NCI-H345 treated with DMSO at 0.1 percent for 48 hours (cell line): ENCODE measurements at regions not wholly inside any gene's neighbourhood (a gene's known extent, or its start where the extent isn't known, plus 50 kb on each side); places are given as distances from the start of the nearest gene placed in this dataset.
"Not testable (repeated sequence)": the region's sequence is repeated elsewhere in the genome, so short reads cannot be mapped to it uniquely, and the experiment has no call there.

Source experiments
- DNase-seq: peaks from one replicate; lab custom pipeline; 2025; ENCODE audit not compliant: unreplicated experiment; lab: John Stamatoyannopoulos, UW

- no peak for DNase-seq
Observed at GRCh38 chr6:74891349-74891831, 314.5 kb downstream of the COL12A1 start.

- no peak for DNase-seq
Observed at GRCh38 chr6:74889635-74890034, 316.2 kb downstream of the COL12A1 start.

- not testable (repeated sequence) for DNase-seq
Observed at GRCh38 chr6:74888741-74889140, 317.1 kb downstream of the COL12A1 start.

- DNase-seq = no peak
Observed at GRCh38 chr6:74879976-74880375, 325.9 kb downstream of the COL12A1 start.

- DNase-seq = no peak
Observed at GRCh38 chr6:74879234-74879633, 326.6 kb downstream of the COL12A1 start.

GRCh38 chr6:74875193-74875592 is 330.7 kb downstream of the COL12A1 start:
- no peak for DNase-seq

GRCh38 chr6:74872754-74873476 is 332.9 kb downstream of the COL12A1 start:
- no peak for DNase-seq

- DNase-seq = no peak
Observed at GRCh38 chr6:74871757-74872156, 334.1 kb downstream of the COL12A1 start.

- no peak for DNase-seq
Observed at GRCh38 chr6:74870403-74870802, 335.4 kb downstream of the COL12A1 start.

- DNase-seq = no peak
Observed at GRCh38 chr6:74867291-74867690, 338.6 kb downstream of the COL12A1 start.

- DNase-seq = no peak
Observed at GRCh38 chr6:74863968-74864367, 341.9 kb downstream of the COL12A1 start.

GRCh38 chr6:74860456-74860855 is 345.4 kb downstream of the COL12A1 start:
- DNase-seq = no peak

GRCh38 chr6:74857157-74857556 is 348.7 kb downstream of the COL12A1 start:
- no peak for DNase-seq

- no peak for DNase-seq
Observed at GRCh38 chr6:74853991-74854390, 351.9 kb downstream of the COL12A1 start.

- no peak for DNase-seq
Observed at GRCh38 chr6:74851596-74851995, 354.3 kb downstream of the COL12A1 start.

- DNase-seq = no peak
Observed at GRCh38 chr6:74840953-74841352, 364.9 kb downstream of the COL12A1 start.

GRCh38 chr6:74834967-74835366 is 370.9 kb downstream of the COL12A1 start:
- no peak for DNase-seq

- DNase-seq = no peak
Observed at GRCh38 chr6:74826263-74826662, 379.6 kb downstream of the COL12A1 start.

GRCh38 chr6:74814440-74814839 is 391.4 kb downstream of the COL12A1 start:
- DNase-seq = no peak

- no peak for DNase-seq
Observed at GRCh38 chr6:74807674-74808073, 398.2 kb downstream of the COL12A1 start.

- no peak for DNase-seq
Observed at GRCh38 chr6:74805916-74806696, 399.7 kb downstream of the COL12A1 start.

GRCh38 chr6:74798302-74798701 is 407.6 kb downstream of the COL12A1 start:
- no peak for DNase-seq
